Smooth muscle cell (in vitro differentiated cells): ENCODE measurements at regions not wholly inside any gene's neighbourhood (a gene's known extent, or its start where the extent isn't known, plus 50 kb on each side); places are given as distances from the start of the nearest gene placed in this dataset.

ENCODE experiments used
- DNase-seq: peaks from one replicate; lab custom pipeline; 2025; ENCODE audit not compliant: unreplicated experiment; lab: John Stamatoyannopoulos, UW
- H2AFZ ChIP-seq: fragments of 200-600 bp; sonication (generic); 2 replicates; pipeline ENCODE4 v1.6.0; 2016; ENCODE audit warnings: antibody characterized with exemption, low read depth, mild to moderate bottlenecking
- H3F3A ChIP-seq: fragments of 200-600 bp; sonication (generic); 2 replicates; pipeline ENCODE4 v1.6.0; 2017; ENCODE audit warnings: antibody characterized with exemption, low read depth
- H3K27ac ChIP-seq: fragments of 200-600 bp; sonication (generic); 2 replicates; pipeline ENCODE4 v1.5.1; 2016; ENCODE audit warnings: low read depth, mild to moderate bottlenecking
- H3K27me3 ChIP-seq: fragments of 200-600 bp; sonication (generic); 2 replicates; pipeline ENCODE4 v1.6.1; 2016; ENCODE audit warnings: low read depth, mild to moderate bottlenecking
- H3K36me3 ChIP-seq: fragments of 200-600 bp; sonication (generic); 2 replicates; pipeline ENCODE4 v1.5.1; 2016; ENCODE audit warnings: low read depth
- H3K4me1 ChIP-seq: fragments of 200-600 bp; sonication (generic); 2 replicates; pipeline ENCODE4 v1.5.1; 2016; ENCODE audit warnings: low read depth
- H3K4me2 ChIP-seq: fragments of 200-600 bp; sonication (generic); 2 replicates; pipeline ENCODE4 v1.6.0; 2016; ENCODE audit warnings: mild to moderate bottlenecking
- H3K4me3 ChIP-seq: fragments of 200-600 bp; sonication (generic); 2 replicates; pipeline ENCODE4 v1.5.1; 2016; ENCODE audit warnings: mild to moderate bottlenecking
- H3K79me2 ChIP-seq: fragments of 200-600 bp; sonication (generic); 2 replicates; pipeline ENCODE4 v1.6.0; 2016; ENCODE audit warnings: low read depth, mild to moderate bottlenecking
- H3K9ac ChIP-seq: fragments of 200-600 bp; sonication (generic); 2 replicates; pipeline ENCODE4 v1.6.0; 2016; ENCODE audit warnings: low read depth
- H3K9me3 ChIP-seq: fragments of 200-600 bp; sonication (generic); replicated peaks from 2 replicates; pipeline ENCODE4 v1.5.1; 2016; ENCODE audit warnings: low read depth
- H4K20me1 ChIP-seq: fragments of 200-600 bp; sonication (generic); 2 replicates; pipeline ENCODE4 v1.6.0; 2016; ENCODE audit warnings: low read depth
- WGBS: methylation state at CpG from one replicate; pipeline ENCODE4 v1.1.7; 2016; ENCODE audit warnings: low lambda C conversion rate; 5-methylcytosine and 5-hydroxymethylcytosine counted together
- TF ChIP-seq, protein P1 (sequence below): fragments of 200-600 bp; sonication (generic); IDR thresholded peaks from 2 replicates; pipeline ENCODE4 v1.5.1; 2017; ENCODE audit warnings: borderline replicate concordance, mild to moderate bottlenecking, antibody characterized with exemption; ENCODE audit not compliant: insufficient read depth, poor library complexity, severe bottlenecking

DNA sequence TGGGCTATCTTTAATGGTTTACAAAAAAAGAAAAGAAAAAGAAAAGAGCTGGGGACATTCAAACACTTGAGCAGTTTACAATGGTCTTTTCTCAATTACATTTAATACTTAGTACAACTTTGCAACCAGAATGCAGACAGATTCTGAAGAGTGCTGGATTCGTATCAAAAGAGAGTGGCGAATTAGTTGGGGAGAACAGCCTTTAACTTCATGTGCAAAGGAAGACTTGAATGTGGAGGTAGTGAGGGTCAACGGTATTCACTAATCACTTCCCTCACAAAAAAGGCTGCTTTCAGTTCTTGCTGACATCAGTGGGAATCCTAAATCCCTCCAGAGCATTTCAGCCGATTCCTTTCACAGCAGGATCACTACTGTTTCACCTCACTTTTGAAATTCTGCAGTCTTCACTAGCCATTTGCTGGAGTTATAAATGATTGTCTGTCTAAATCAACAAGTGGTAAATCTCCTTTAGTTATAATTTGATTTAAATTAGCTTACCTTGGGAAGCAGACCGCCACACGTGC lies 323.0 kb upstream of the SEMA6D start:
- H3K79me2 ChIP-seq = no peaks in the 10 kb centered on the region
- no peak for DNase-seq
- no peaks in the 10 kb centered on the region for H3K9me3 ChIP-seq
- H4K20me1 ChIP-seq = no peaks in the 10 kb centered on the region
- H2AFZ ChIP-seq = peak overlapping the region; percentile 59
- no peaks in the 10 kb centered on the region for H3K36me3 ChIP-seq
- no peak overlapping the region for H3K4me2 ChIP-seq
- H3K4me3 ChIP-seq = no peak overlapping the region
- no peaks in the 10 kb centered on the region for H3F3A ChIP-seq
- H3K27me3 ChIP-seq = no peaks in the 10 kb centered on the region
- WGBS = 45% methylated on average over 6 of the region's 6 CpGs
- peaks cover 12% of the 10 kb centered on the region for H3K4me1 ChIP-seq
- TF ChIP-seq, protein P1, sequence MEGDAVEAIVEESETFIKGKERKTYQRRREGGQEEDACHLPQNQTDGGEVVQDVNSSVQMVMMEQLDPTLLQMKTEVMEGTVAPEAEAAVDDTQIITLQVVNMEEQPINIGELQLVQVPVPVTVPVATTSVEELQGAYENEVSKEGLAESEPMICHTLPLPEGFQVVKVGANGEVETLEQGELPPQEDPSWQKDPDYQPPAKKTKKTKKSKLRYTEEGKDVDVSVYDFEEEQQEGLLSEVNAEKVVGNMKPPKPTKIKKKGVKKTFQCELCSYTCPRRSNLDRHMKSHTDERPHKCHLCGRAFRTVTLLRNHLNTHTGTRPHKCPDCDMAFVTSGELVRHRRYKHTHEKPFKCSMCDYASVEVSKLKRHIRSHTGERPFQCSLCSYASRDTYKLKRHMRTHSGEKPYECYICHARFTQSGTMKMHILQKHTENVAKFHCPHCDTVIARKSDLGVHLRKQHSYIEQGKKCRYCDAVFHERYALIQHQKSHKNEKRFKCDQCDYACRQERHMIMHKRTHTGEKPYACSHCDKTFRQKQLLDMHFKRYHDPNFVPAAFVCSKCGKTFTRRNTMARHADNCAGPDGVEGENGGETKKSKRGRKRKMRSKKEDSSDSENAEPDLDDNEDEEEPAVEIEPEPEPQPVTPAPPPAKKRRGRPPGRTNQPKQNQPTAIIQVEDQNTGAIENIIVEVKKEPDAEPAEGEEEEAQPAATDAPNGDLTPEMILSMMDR = no peak
- H3K27ac ChIP-seq = no peak overlapping the region
- no peak overlapping the region for H3K9ac ChIP-seq

DNA sequence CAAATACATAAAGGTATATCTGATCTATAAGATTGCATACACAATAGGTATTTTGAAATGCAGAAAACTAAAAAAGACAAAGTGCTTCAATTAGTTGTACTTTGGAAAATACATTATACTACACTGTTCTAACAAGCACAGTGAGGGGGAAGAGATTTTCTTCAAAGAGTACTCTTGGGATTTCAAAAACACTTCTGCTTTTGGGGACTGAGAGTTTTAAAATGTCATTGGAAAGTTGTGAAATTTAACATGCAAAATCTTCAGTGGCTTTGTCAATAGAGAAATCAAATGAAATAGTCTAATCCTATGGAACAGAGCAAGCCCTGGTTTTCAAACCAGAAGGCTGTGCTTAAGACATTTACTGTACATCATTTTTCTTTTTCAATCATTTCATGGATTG lies 322.2 kb upstream of the SEMA6D start:
- TF ChIP-seq, protein P1 = no peak
- Histone ChIP-seq H3K36me3 (no peaks in the 10 kb centered on the region), H3K27ac (no peak overlapping the region), H3K4me3 (no peak overlapping the region), H3K79me2 (no peaks in the 10 kb centered on the region), H3K9me3 (no peaks in the 10 kb centered on the region), H3K27me3 (no peaks in the 10 kb centered on the region), H3K4me1 (peaks cover 12% of the 10 kb centered on the region), H2AFZ (no peak overlapping the region), H3K4me2 (no peak overlapping the region), H3K9ac (no peak overlapping the region), H3F3A (no peaks in the 10 kb centered on the region), H4K20me1 (no peaks in the 10 kb centered on the region)
- no peak for DNase-seq

DNA sequence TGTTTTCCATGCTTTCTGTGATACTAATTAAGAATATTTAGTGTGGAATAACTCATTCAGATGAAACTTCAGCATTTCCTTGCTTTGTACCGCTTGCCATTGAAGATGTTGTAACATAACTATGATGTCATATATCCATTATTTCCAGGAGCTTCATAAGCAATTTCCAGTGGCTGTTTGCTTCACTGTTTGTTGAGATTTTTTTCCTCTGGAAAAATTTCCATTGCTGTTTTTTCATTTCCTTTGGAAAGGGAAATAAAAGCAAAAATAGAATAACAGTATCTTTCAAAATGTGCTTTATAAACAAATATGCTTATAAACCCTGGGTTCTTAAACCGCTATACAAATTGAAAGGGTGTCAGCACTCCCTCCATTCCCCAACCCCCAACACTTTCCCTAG lies 319.6 kb upstream of the SEMA6D start:
- Histone ChIP-seq H3K79me2 (no peaks in the 10 kb centered on the region), H3K9ac (no peak overlapping the region), H2AFZ (no peak overlapping the region), H3K27me3 (no peaks in the 10 kb centered on the region), H3K9me3 (no peaks in the 10 kb centered on the region), H3F3A (no peaks in the 10 kb centered on the region), H3K4me1 (peaks cover 12% of the 10 kb centered on the region), H3K36me3 (no peaks in the 10 kb centered on the region), H4K20me1 (no peaks in the 10 kb centered on the region), H3K4me3 (no peak overlapping the region), H3K27ac (no peak overlapping the region), H3K4me2 (no peak overlapping the region)
- WGBS = 67% methylated on average over 2 of the region's 2 CpGs
- DNase-seq = no peak
- TF ChIP-seq, protein P1 = no peak

DNA sequence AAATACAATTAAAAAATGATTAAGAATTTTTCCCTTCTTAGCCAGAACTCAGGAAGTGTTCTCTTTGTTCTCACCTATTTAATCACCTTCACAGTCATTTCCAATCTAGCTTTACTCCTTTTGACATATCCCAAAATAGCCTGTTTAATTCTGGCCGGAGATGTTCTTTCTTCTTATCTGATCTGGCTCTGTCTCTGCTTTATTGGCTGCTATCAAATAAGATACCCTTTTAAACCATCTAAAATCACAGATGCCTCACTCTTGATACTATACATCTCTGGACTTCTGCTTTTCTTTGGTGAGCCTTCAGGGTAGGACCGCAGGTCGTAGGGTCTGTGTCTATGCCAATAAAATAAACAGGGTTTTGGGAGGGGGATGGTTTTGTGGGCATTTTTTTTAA lies 319.2 kb upstream of the SEMA6D start:
- Histone ChIP-seq H3K4me1 (peaks cover 12% of the 10 kb centered on the region), H3K4me2 (no peak overlapping the region), H2AFZ (no peak overlapping the region), H3K79me2 (no peaks in the 10 kb centered on the region), H4K20me1 (no peaks in the 10 kb centered on the region), H3K4me3 (no peak overlapping the region), H3K27me3 (no peaks in the 10 kb centered on the region), H3K9me3 (no peaks in the 10 kb centered on the region), H3K36me3 (no peaks in the 10 kb centered on the region), H3K9ac (no peak overlapping the region), H3K27ac (no peak overlapping the region), H3F3A (no peaks in the 10 kb centered on the region)
- TF ChIP-seq, protein P1 = no peak
- no peak for DNase-seq
- 62% methylated on average over 3 of the region's 3 CpGs for WGBS
